ENCODE measurements at regions not wholly inside any gene's neighbourhood (a gene's known extent, or its start where the extent isn't known, plus 50 kb on each side); places are given as distances from the start of the nearest gene placed in this dataset.

DNA sequence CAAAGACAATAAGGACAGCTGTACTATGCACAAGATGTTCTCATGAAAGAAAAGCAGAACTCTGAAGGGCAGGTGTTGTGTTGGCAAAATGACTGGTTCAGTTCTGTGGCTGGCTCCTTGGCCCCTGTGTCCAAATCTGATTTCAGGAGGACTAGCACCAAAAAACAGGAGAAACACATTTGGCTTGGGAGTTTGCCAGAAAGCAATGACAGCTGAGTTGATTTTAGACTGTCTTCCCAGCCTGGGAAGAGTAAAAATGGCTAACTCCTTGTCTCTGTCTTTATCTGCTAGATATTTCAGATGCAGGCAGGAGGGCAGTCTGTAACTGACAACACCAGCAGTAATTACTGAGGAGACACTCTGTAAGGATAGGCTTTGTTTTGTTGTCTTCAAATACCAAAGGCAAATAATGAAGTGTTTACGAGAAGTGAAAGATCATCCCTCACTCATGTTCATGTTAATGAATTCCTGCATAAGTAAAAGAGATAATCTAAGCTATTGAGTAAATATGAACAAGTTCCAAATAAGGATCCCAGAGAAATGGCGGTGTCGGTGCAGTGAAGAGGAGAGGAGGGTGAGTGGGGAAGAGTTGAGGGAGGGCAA, 989.0 kb downstream of the CDH11 start:
- no peak overlapping the region for H3K27ac ChIP-seq
- H3K36me3 ChIP-seq, result no peaks in the 10 kb centered on the region
- no peak for DNase-seq
- TF ChIP-seq, protein P1, sequence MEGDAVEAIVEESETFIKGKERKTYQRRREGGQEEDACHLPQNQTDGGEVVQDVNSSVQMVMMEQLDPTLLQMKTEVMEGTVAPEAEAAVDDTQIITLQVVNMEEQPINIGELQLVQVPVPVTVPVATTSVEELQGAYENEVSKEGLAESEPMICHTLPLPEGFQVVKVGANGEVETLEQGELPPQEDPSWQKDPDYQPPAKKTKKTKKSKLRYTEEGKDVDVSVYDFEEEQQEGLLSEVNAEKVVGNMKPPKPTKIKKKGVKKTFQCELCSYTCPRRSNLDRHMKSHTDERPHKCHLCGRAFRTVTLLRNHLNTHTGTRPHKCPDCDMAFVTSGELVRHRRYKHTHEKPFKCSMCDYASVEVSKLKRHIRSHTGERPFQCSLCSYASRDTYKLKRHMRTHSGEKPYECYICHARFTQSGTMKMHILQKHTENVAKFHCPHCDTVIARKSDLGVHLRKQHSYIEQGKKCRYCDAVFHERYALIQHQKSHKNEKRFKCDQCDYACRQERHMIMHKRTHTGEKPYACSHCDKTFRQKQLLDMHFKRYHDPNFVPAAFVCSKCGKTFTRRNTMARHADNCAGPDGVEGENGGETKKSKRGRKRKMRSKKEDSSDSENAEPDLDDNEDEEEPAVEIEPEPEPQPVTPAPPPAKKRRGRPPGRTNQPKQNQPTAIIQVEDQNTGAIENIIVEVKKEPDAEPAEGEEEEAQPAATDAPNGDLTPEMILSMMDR (IDR thresholded peaks at IDR 0.05), result no peak
- TF ChIP-seq EP300 (IDR thresholded peaks at IDR 0.05), result no peak
- no peak for TF ChIP-seq POLR2AphosphoS5 (IDR thresholded peaks at IDR 0.05)
- TF ChIP-seq POLR2A (IDR thresholded peaks at IDR 0.05), result no peak
- no peaks in the 10 kb centered on the region for H3K9me3 ChIP-seq
- 59 to 60% methylated on average over 3 of the region's 3 CpGs for WGBS, 2 donors
- no peaks in the 10 kb centered on the region for H3K27me3 ChIP-seq
- H3K4me1 ChIP-seq, result peaks cover 0 to 2% (median 0%) of the 10 kb centered on the region in 4 donors
- intact Hi-C loops (cut with DNase I), result no loop called here
- H3K4me3 ChIP-seq, result no peak overlapping the region

DNA sequence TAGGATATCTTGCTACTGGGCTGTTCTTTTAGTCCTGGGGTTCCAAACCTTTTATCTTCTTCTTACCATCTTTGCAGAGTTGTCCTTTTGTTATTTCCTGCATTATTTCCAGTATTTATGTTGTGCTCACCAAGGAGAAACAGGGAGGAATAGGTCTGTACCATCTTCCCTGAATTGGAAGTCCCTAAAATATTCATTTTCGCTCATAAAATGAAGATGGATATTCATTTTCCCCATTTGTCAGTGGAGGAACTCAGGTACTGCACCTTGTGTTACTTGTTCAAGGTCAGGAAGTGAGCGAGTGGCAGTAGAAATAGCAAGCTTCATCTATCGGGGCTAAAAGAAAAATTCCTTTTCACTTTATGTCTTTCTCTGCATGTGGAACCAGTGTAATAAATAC, 989.7 kb downstream of the CDH11 start:
- DNase-seq, result no peak
- intact Hi-C loops (cut with DNase I), result no loop called here
- Histone ChIP-seq H3K4me1 (peaks cover 0 to 2% (median 0%) of the 10 kb centered on the region in 4 donors), H3K9me3 (no peaks in the 10 kb centered on the region), H3K4me3 (no peak overlapping the region), H3K27me3 (no peaks in the 10 kb centered on the region), H3K36me3 (no peaks in the 10 kb centered on the region), H3K27ac (no peak overlapping the region)
- no peak for TF ChIP-seq EP300 (IDR thresholded peaks at IDR 0.05)
- 85 to 90% methylated on average over 3 of the region's 3 CpGs for WGBS, 2 donors

DNA sequence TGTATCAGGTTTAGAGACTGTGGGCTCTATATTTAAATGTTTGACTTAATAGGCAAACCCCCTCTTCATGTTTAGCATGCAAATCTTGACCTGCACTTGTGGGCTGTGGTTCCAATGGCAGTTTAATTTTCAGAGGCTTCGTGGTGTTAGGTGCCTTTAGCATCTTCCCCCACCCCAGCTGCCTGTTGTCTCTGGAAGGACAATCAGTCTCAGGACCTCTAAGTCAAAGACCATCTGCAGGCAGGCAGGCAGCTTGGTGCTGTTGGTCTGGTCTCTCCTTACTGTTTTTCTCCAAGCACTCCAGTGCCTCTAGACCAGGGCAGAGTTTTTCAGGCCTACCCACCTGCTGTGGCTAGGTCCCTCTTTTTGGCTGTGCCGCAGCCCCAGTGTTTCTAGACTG, 990.4 kb downstream of the CDH11 start:
- no peaks in the 10 kb centered on the region for H3K36me3 ChIP-seq
- H3K9me3 ChIP-seq, result no peaks in the 10 kb centered on the region
- peaks cover 0 to 2% (median 0%) of the 10 kb centered on the region in 4 donors for H3K4me1 ChIP-seq
- 62 to 82% methylated on average over 2 of the region's 2 CpGs for WGBS, 2 donors
- TF ChIP-seq EP300 (IDR thresholded peaks at IDR 0.05), result no peak
- no peak for TF ChIP-seq POLR2AphosphoS5 (IDR thresholded peaks at IDR 0.05)
- TF ChIP-seq, protein P1 (IDR thresholded peaks at IDR 0.05), result no peak
- TF ChIP-seq POLR2A (IDR thresholded peaks at IDR 0.05), result no peak
- H3K4me3 ChIP-seq, result no peak overlapping the region
- H3K27me3 ChIP-seq, result no peaks in the 10 kb centered on the region
- DNase-seq, result no peak
- no peak overlapping the region for H3K27ac ChIP-seq
- intact Hi-C loops (cut with DNase I), result no loop called here

DNA sequence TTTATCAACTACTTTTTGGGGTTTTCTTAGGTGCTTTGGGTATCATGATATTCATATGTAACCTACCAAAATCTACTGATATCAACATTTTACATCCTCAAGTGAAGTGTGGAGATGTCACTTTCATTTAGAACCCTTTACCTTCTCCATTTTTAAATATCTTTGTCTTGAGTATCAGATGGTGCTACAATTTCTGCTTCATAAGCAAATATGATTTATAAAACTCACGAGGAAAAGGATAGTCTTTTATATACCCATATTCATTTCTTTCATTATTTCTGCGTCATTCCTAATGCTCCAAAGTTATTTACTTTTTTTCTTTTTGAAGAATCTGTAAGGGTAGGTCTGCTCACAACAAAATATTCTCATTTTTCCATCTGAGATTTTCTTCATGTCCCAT, 991.7 kb downstream of the CDH11 start:
- DNase-seq, result no peak
- no peak overlapping the region for H3K4me3 ChIP-seq
- H3K4me1 ChIP-seq, result peaks cover 0 to 2% (median 0%) of the 10 kb centered on the region in 4 donors
- H3K9me3 ChIP-seq, result no peaks in the 10 kb centered on the region
- intact Hi-C loops (cut with DNase I), result no loop called here
- WGBS, 2 donors, result 68 to 74% methylated on average over 2 of the region's 2 CpGs
- TF ChIP-seq POLR2A (IDR thresholded peaks at IDR 0.05) (no peak), POLR2AphosphoS5 (IDR thresholded peaks at IDR 0.05) (no peak), EP300 (IDR thresholded peaks at IDR 0.05) (no peak)
- TF ChIP-seq, protein P1 (IDR thresholded peaks at IDR 0.05), result no peak
- H3K36me3 ChIP-seq, result no peaks in the 10 kb centered on the region
- no peaks in the 10 kb centered on the region for H3K27me3 ChIP-seq
- no peak overlapping the region for H3K27ac ChIP-seq

DNA sequence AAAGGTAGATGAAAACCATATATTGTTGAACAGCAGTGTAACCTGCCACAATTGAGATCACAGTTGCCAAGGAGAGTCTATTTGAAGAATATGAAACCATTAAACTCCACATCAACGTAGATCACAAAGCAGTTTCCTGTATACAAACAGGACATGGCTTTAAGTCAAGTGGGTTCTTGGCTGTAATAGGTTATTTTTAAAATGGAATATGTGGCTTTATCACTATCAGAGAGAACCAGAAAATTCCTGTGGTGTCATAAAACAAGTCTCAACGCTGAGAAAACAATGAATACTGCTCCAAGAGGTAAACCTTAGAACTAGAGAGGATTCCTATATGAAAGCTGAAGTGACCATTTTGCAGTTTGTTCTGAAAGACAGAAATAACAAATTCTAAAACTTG, 999.7 kb downstream of the CDH11 start:
- WGBS, 2 donors, result 6 to 17% methylated on average over 2 of the region's 2 CpGs
- Histone ChIP-seq H3K27me3 (no peaks in the 10 kb centered on the region), H3K27ac (no peak overlapping the region), H3K36me3 (no peaks in the 10 kb centered on the region), H3K4me3 (no peak overlapping the region), H3K4me1 (peaks cover 0 to 7% (median 0%) of the 10 kb centered on the region in 4 donors), H3K9me3 (no peaks in the 10 kb centered on the region)
- DNase-seq, result no peak
- intact Hi-C loops (cut with DNase I), result no loop called here
- TF ChIP-seq, protein P1 (IDR thresholded peaks at IDR 0.05), result no peak
- no peak for TF ChIP-seq POLR2AphosphoS5 (IDR thresholded peaks at IDR 0.05)
- TF ChIP-seq EP300 (IDR thresholded peaks at IDR 0.05), result no peak
- TF ChIP-seq POLR2A (IDR thresholded peaks at IDR 0.05), result no peak
